OCI-LY7 (cell line): ENCODE measurements at regions not wholly inside any gene's neighbourhood (a gene's known extent, or its start where the extent isn't known, plus 50 kb on each side); places are given as distances from the start of the nearest gene placed in this dataset.

Experiments used
- CTCF ChIP-seq: fragments of 200-600 bp; sonication (generic); conservative IDR thresholded peaks from 2 replicates; pipeline ENCODE4 v1.5.1; 2014; ENCODE audit warnings: mild to moderate bottlenecking, antibody characterized with exemption, low read length, moderate library complexity, mixed read lengths
- EZH2phosphoT487 ChIP-seq: fragments of 200-600 bp; sonication (generic); IDR thresholded peaks from 2 replicates; pipeline ENCODE4 v1.6.1; 2018; ENCODE audit warnings: low read depth, borderline replicate concordance, mild to moderate bottlenecking, mixed run types, antibody characterized with exemption, low read length, moderate library complexity, mixed read lengths

GRCh38 chr7:35379481-35379880 lies 125.6 kb upstream of the TBX20 start:
- TF ChIP-seq CTCF: no peak
- no peak for TF ChIP-seq EZH2phosphoT487
